GM19240 (cell line): ENCODE measurements at regions not wholly inside any gene's neighbourhood (a gene's known extent, or its start where the extent isn't known, plus 50 kb on each side); places are given as distances from the start of the nearest gene placed in this dataset.
"Not testable (repeated sequence)": the region's sequence is repeated elsewhere in the genome, so short reads cannot be mapped to it uniquely, and the experiment has no call there.

Experiments used
- DNase-seq: peaks from one replicate; pipeline ENCODE4 v3.0.0; 2011; ENCODE audit warnings: low spot score; ENCODE audit not compliant: insufficient read length

DNA sequence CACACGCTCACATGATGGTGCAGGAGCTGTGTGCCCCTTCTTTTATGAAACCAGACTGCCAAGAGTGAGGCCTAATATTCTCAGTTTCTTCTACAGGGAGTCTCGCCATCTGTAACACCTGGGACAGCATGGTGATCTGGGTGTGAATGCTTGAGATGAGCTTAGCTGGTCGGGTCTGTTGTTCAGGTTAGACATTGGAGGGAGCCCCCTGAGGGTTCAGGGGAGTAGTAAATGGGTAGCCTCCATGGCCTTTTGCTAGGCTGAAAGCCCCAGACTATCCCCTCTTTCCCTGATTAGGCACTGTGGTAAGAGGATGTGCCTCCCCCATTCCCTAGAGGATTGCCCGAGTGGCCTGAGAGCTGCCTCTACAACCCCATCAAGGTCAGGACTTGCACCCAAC lies 1916.1 kb downstream of the PCDH9 start:
- DNase-seq, result no peak

DNA sequence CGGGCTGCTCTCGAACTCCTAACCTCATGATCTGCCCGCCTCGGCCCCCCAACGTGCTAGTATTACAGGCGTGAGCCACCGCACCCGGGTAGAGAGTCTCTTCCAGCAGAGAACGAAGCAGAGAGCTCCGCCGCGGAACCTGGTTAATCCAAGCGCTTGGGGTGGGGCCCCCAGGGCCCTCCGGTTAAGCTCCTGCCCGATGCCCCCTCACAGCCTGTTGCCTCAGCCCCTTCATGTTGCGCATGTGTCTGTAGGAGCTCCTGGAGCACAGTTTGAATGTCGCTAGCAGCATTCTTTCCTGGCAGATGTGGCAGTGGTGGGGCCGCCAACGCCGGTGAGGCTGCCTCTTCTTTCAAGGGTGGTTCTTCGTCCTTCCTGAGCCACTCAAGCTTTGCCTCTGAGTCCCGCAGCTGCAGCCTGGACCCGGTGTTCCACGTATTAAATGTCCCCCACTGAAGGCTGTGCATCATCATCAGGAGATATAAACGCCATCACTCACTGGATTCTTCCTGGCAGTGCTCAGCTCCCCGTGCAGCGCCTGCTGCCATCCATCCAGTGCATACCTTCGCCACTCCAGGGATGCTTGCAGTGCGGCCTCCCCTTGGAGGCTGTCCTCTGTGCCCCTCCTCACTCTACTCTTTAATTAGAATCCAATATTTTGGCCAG lies 1919.3 kb downstream of the PCDH9 start:
- DNase-seq, result no peak

- no peak for DNase-seq
Measured at GRCh38 chr13:65309906-65310305, 1920.2 kb downstream of the PCDH9 start.

DNA sequence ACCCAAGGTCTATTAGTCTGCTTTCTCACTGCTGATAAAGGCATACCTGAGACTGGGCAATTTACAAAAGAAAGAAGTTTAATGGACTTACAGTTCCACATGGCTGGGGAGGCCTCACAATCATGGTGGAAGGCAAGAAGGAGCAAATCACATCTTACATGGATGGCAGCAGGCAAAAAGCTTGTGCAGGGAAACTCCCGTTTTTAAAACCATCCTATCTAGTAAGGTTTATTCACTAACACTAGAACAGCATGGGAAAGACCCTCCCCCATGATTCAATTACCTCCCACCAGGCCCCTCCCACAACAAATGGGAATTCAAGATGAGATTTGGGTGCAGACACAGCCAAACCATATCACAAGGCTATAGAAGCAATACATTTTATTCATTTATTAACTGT lies 1921.4 kb downstream of the PCDH9 start:
- not testable (repeated sequence) for DNase-seq

DNA sequence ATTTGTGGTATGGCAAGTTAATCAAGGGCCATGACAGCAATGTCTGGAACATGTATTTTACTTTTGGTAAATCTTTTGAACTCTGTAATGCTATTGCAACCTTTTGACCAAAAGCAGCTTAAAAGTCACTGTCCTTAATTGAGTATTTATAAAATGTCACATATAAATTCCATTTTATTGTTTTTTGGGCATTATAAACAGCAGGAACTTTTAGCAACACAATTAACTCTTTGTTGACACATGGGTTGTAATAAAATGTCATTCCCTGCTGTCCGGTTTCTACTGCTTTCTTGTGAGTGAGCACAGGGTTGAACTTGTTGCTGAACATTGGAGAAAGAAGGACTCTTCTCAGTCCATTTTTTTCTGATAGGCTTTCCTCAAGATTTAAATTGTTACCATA lies 1923.1 kb downstream of the PCDH9 start:
- no peak for DNase-seq

GRCh38 chr13:65302691-65303090 lies 1927.4 kb downstream of the PCDH9 start:
- DNase-seq, result no peak

DNA sequence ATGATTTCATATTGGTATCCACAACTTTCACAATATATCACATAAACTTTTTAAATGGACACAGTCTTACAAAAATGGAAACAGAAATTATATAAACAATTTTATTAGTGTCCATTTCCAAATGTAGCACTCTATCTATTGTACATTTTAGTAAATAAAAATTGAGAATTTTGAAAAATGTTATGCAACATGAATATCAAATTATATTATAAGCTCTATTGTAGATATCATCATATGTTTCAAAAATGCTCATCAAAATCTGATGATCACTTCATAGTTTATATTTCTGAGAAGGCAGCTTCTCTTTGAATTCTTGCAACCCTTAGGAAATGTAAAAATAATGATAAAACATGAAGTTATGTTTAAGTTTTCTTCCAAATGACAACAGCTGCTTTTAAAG lies 1928.6 kb downstream of the PCDH9 start:
- no peak for DNase-seq

DNA sequence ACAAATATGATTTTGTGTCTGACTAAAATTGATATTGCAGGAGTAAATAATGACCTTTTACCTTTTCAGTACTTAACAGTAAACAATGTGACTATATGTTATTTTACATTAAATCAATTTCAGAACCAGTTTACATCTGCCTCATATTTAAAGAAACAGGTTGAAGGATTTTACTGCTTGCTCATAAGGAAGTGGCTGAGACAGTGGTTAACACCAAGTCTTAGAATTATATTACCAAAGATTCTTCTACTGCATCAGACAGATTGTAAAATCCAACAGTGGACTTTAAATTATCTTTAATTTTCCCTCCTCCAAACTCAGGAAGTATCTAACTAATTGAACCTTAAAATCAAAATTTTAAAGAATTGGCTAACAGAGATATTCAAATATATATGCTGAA lies 1929.9 kb downstream of the PCDH9 start:
- DNase-seq, result no peak

DNA sequence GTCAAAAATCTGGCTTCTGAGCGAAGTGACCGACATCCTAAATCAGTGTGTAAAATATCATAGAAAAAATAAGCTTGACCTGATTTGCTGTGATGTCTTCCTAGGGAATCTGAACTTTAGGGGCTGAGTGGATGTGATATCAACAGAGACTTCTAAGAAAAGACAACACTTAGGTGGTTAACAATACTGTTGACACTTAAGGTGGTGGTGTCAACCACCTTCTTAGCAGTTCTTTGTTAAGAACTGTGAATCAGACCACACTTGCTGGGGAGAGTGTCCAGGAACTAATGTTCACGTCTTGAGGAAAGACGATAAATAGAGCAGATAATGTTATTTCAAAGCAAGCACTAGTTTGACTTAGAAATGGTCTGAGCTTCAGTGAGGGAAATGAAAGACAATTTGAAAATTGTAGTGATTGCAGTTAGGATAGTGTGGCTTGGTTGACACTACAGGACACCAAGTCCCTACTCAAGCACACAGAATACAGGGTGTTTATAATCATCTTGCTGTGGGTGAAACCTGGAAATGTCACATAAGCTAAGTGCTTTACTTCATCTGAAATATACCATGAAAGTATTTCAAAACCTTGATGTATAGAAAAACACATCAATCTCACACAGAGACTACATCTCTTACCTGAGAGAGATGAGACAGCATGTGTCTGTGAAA lies 1936.5 kb downstream of the PCDH9 start:
- no peak for DNase-seq

GRCh38 chr13:65292488-65292901 lies 1937.6 kb downstream of the PCDH9 start:
- DNase-seq, result no peak

DNA sequence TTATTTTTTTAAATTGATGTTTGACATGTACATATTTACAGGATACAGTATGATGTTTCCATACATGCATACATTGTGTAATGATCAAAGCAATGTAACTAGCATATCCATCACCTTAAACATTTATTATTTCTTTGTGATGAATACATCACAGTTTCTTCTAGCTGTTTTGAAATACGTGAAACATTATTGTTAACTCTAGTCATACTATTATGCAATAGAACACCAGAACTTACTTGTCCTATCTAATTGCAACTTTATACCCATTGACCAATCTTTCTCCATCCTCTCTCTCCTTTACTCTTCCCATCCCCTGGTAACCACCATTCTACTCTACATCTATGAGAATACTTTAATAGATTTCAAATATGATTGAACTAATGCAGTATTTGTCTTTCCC lies 1942.7 kb downstream of the PCDH9 start:
- no peak for DNase-seq

DNA sequence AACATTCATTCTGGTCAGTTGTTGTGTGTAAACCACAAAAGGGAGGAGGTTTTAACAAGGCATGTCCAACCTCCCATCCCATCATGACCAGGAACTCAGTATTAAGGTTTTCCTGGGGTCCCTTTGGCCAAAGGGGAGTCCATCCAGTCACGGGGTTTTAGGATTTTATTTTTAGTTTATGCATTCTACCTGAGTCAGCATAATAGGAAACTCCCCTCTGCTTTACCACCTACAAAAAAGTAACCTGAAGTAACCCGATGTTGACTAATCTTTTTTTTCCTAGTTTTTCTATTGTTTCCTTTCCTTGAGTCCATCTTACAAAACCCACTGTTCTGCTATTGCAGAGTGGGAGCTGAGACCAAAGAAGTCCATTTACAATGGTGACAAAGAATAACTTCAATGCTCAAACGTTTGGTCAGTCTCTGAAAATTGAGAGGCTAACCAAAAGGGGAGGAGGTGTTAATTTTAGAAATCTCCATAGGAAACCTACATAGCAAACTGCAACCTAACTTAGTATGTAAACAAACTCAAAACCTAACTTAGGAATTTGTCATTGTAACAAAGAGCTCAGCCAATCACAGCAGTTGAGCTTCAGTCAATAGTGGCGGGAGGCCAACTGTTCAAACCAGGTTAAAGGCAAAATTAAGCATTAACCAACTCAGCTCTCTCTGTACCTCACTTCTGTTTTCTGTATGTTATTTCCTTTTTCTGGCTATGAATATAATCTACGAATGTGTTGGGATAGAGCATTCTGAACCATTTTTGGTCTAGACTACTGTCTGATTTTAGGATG lies 1954.1 kb downstream of the PCDH9 start:
- DNase-seq, result no peak

DNA sequence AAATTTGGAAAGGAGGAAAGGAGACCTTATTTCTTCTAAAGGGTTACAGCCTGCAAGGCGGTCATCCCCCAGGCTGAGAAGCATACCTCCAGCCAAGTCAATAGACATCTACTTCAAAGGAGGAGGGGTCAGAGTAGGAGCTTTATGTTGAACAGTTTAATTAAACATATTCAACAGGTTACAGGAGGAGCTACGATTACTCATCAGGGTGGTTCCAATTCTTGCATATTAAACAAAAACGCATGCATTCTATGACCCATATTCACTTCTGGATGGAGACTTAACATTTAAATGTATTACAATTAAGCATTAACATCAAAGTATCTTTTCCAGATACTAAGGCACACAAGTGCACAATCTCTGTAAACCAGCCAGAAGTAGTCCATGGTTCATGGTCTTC lies 1955.0 kb downstream of the PCDH9 start:
- DNase-seq, result no peak

DNA sequence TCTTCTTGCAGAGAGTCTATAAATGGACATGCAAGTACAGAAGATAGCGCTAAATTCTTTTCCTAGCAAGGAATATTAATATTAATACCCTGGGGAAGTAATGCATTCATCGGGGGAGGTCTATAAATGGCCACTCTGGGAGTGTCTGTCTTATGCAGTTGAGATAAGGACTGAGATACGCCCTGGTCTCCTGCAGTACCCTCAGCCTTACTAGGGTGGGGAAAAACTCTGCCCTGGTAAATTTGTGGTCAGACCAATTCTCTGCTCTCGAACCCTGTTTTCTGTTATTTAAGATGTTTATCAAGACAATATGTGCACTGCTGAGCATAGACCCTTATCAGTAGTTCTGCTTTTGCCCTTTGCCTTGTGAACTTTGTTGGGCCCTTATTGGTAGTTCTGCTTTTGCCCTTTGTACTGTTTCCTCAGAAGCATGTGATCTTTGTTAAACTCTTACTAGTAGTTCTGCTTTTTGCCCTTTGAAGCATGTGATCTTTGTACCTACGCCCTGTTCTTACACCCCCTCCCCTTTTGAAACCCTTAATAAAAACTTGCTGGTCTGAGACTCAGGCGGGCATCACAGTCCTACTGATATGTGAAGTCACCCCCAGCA lies 1956.2 kb downstream of the PCDH9 start:
- not testable (repeated sequence) for DNase-seq

DNA sequence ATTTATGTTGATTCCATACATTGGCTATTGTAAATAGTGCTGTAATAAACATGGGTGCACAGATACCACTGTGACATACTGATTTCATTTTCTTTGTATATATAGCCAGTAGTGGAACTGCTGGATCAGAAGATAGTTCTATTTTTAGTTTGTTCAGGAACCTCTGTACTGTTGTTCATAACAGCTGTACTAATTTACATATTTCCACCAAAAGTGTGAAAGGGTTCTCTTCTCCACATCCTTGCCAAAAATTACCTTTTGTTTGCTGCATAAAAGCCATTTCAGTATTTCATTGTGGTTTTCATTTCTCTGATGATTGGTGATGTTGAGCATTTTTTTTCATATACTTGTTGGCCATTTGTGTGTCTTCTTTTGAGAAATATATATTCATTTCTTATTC lies 1962.1 kb downstream of the PCDH9 start:
- DNase-seq, result no peak

- DNase-seq, result no peak
Measured at GRCh38 chr13:65265988-65266387, 1964.1 kb downstream of the PCDH9 start.

DNA sequence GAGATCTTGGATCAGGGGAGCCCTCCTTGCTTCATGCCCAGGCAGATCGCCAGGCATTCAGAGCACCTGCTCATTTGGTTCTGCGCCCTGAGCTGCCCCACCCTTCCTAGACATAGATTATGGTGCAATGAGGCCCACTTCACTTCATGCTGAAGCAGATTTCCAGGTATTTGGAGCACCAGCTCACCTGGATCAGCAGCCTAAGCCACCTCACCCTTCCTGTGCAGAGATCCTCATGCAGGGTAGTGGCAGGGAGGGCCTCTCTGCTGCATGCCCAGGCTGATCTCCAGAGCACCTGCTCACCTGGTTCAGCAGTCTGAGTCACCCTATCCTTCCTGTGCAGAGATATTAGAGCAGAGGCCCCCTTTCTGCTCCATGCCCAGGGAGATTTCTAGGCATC lies 1966.1 kb downstream of the PCDH9 start:
- no peak for DNase-seq

DNA sequence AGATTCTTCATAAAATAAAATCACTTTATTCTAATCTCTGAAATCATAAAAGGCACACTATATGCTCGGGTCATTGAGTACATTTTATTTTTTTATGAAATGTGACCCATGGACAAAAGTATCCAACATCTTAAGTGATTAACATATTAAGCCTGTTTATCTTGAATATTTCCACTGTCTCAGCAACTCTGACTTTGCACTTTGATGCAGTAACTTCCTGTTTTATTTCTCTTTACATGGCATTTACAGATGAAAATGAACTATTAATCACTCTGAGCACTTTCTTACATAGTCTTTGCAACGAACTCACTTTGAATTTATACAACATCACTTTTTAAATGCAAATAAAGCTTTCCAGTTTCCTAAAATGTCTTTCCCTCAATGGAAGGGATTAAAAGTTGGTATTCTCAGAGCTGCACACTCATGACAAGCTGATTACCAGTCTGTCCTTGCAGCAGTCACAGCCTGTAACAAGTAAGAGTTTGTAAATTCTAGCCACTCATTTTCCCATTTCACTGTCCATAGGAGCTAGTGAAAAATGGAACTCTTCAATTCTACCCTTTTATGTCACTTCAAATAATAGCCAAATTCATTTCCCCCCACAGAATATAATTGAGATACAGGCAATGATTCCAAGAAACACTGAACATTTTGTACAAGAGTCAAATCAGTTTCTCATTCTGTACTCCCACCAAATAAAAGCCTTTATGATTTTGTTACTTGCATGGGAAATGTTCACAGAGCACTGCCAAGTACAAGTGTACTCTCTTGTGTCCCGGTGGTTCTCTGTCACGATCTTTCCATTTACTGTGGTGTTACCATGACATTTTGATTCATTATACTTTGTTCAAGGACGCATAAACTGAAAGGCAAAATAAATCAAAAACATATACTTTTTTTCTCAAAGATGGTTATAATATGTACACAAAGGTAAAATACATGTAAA lies 1968.9 kb downstream of the PCDH9 start:
- no peak for DNase-seq

DNA sequence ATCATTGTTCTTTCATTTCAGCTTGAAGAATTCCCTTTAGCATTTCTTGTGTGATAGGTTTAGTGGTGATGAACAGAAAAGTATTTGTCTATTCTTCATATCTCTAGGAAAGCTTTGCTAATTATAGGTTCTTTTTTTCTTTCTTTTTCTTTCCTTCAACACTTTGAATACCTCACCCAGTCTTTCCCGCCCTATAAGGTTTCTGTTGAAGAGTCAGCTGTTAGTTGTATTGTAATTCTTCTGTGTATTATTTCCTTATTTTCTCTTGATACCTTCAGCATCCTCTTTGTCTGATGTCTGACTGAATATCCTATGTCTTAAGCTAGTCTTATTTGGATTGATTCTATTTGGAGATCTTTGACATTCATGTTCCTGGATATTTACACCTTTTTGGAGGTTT lies 1989.4 kb downstream of the PCDH9 start:
- DNase-seq, result no peak

DNA sequence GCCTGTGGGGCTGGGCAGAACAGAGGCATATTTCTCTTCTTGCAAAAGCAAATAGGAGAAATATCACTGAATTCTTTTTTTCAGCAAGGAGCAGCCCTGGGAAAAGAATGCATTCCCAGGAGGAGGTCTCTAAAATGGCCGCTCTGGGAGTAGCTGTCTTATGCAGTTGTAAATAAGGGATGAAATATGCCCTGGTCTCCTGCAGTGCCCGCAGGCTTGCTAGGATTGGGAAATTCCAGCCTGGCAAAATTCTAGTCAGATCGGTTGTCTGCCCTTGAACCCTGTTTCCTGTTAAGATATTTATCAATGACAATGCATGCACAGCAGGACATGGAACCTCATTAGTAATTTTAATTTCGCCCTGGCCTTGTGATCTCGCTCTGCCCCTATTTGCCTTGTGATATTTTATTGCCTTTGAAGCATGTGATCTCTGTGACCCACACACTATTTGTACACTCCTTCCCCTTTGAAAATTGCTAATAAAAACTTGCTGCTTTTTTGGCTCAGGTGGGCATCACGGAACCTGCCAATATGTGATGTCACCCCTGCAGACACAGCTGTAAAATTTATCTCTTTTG lies 1993.2 kb downstream of the PCDH9 start:
- no peak for DNase-seq
